Vagina (tissue), 2 donors: ENCODE measurements at regions not wholly inside any gene's neighbourhood (a gene's known extent, or its start where the extent isn't known, plus 50 kb on each side); places are given as distances from the start of the nearest gene placed in this dataset.

Source experiments
- CTCF ChIP-seq, 3 experiments: fragments of 450-650 bp in 2 of 3; fragments of 200-600 bp in 1 of 3; sonication (generic) in 1 of 3; IDR thresholded peaks; one replicate each; pipeline ENCODE4 v1.5.1; 2017 to 2019; ENCODE audit warnings: antibody characterized with exemption in 3 of 3, mild to moderate bottlenecking in 2 of 3, moderate library complexity in 2 of 3
- POLR2A ChIP-seq, 2 donors: fragments of 450-650 bp; IDR thresholded peaks; one replicate each; pipeline ENCODE4 v1.6.1; 2017; ENCODE audit warnings: antibody characterized with exemption in 2 of 2, mild to moderate bottlenecking in 2 of 2, moderate library complexity in 2 of 2
- POLR2AphosphoS5 ChIP-seq, 2 donors: sonication (generic); formaldehyde crosslinking; IDR thresholded peaks; one replicate each; pipeline ENCODE4 v1.9.0; 2017; ENCODE audit warnings: antibody characterized with exemption in 2 of 2, mild to moderate bottlenecking in 2 of 2, low read depth in 1 of 2; ENCODE audit not compliant: insufficient read depth in 1 of 2

DNA sequence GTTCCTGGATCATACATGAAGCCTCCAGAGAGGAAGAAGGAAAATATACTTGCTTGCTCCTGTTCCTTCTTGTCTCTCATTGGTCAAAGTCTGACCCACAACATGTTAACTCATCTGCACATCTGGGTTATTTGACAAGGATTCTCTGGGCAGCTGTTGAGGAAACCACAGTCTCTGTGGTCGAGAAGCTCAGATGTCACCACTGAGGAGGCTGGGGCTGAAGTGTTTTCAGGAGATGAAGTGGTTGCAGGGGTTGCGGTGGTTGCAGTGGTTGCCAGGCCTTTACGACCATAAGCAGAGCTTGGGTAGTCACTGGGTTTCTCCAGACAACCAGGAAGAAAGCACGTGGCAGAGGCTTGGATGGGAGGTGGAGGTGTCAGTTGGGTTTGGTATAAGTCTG, 265.0 kb upstream of the LRIG3 start:
- TF ChIP-seq CTCF (IDR thresholded peaks at IDR 0.05) (no peak), POLR2AphosphoS5 (IDR thresholded peaks at IDR 0.05; ENCODE audit: insufficient read depth in 1 of 2, low read depth in 1 of 2) (no peak), POLR2A (IDR thresholded peaks at IDR 0.05) (no peak)
